WTC11 (cell line): ENCODE measurements at regions not wholly inside any gene's neighbourhood (a gene's known extent, or its start where the extent isn't known, plus 50 kb on each side); places are given as distances from the start of the nearest gene placed in this dataset.

Source experiments
- ATAC-seq: fragments of 200-7000 bp; cut with Tn5 transposase; 2 replicates; pipeline ENCODE4 v1.10.0; 2021; ENCODE audit warnings: mild to moderate bottlenecking, moderate library complexity
- CTCF ChIA-PET: fragments of 300-600 bp; sonication (Branson Sonifier 250); formaldehyde crosslinking; loops from one replicate; lab custom pipeline; 2021; ENCODE audit warnings: antibody characterized with exemption; lab: Charles Lee
- POLR2A ChIA-PET: fragments of 350-600 bp; sonication (Branson Sonifier 250); formaldehyde crosslinking; loops from one replicate; lab custom pipeline; 2021; ENCODE audit warnings: antibody characterized with exemption; lab: Charles Lee
- DNase-seq: peaks from one replicate; pipeline ENCODE4 v3.0.0; 2021; ENCODE audit warnings: low spot score
- H3K27ac Mint-ChIP-seq: 2 replicates; pipeline ENCODE4 v1.8.0; 2021; ENCODE audit warnings: mixed read lengths
- H3K27me3 Mint-ChIP-seq: 2 replicates; pipeline ENCODE4 v1.8.0; 2021; ENCODE audit warnings: low read depth, mild to moderate bottlenecking, moderate library complexity, mixed read lengths
- H3K36me3 Mint-ChIP-seq: 2 replicates; pipeline ENCODE4 v1.8.0; 2021; ENCODE audit warnings: mixed read lengths
- H3K4me1 Mint-ChIP-seq: 2 replicates; pipeline ENCODE4 v1.8.0; 2022; ENCODE audit warnings: mixed read lengths
- H3K4me3 Mint-ChIP-seq: 2 replicates; pipeline ENCODE4 v1.8.0; 2021; ENCODE audit warnings: mild to moderate bottlenecking, moderate library complexity, mixed read lengths
- H3K9me3 Mint-ChIP-seq: 2 replicates; pipeline ENCODE4 v1.8.0; 2021; ENCODE audit warnings: mixed read lengths
- ATF3 ChIP-seq: sonication (generic); formaldehyde crosslinking; conservative IDR thresholded peaks from 2 replicates; pipeline ENCODE4 v1.8.1; 2022; ENCODE audit warnings: mild to moderate bottlenecking, missing genetic modification reagents
- CDX4 ChIP-seq: fragments of 250-450 bp; sonication (Bioruptor Pico); IDR thresholded peaks from 2 replicates; pipeline ENCODE4 v1.9.0; 2021; ENCODE audit warnings: moderate library complexity, mild to moderate bottlenecking, inconsistent platforms, borderline replicate concordance
- CREM ChIP-seq: sonication (generic); formaldehyde crosslinking; IDR thresholded peaks from 2 replicates; pipeline ENCODE4 v1.8.1; 2022; ENCODE audit warnings: mild to moderate bottlenecking, missing genetic modification reagents, moderate library complexity
- CTCF ChIP-seq: fragments of 200-600 bp; IDR thresholded peaks from 2 replicates; pipeline ENCODE4 v1.8.0; 2022; ENCODE audit warnings: antibody characterized with exemption
- E2F4 ChIP-seq: sonication (generic); formaldehyde crosslinking; IDR thresholded peaks from 2 replicates; pipeline ENCODE4 v1.8.1; 2022; ENCODE audit warnings: low read depth, mild to moderate bottlenecking, moderate library complexity, missing genetic modification reagents, borderline replicate concordance
- E2F5 ChIP-seq: sonication (generic); formaldehyde crosslinking; IDR thresholded peaks from 2 replicates; pipeline ENCODE4 v1.8.1; 2022; ENCODE audit warnings: mild to moderate bottlenecking, moderate library complexity, missing genetic modification reagents
- ELF4 ChIP-seq: sonication (generic); formaldehyde crosslinking; IDR thresholded peaks from 2 replicates; pipeline ENCODE4 v1.8.1; 2022; ENCODE audit warnings: low read depth, mild to moderate bottlenecking, moderate library complexity, missing genetic modification reagents
- FOXJ3 ChIP-seq: sonication (generic); formaldehyde crosslinking; IDR thresholded peaks from 2 replicates; pipeline ENCODE4 v1.9.0; 2021; ENCODE audit warnings: missing genetic modification reagents, mild to moderate bottlenecking, borderline replicate concordance
- HMGXB4 ChIP-seq: sonication (generic); formaldehyde crosslinking; IDR thresholded peaks from 2 replicates; pipeline ENCODE4 v1.8.1; 2023; ENCODE audit warnings: mild to moderate bottlenecking, moderate library complexity, missing genetic modification reagents
- IRF2 ChIP-seq: sonication (generic); formaldehyde crosslinking; IDR thresholded peaks from 2 replicates; pipeline ENCODE4 v1.8.0; 2022; ENCODE audit warnings: low read depth, missing genetic modification reagents, borderline replicate concordance
- MYBL2 ChIP-seq: sonication (generic); formaldehyde crosslinking; IDR thresholded peaks from 2 replicates; pipeline ENCODE4 v1.8.1; 2023; ENCODE audit warnings: mild to moderate bottlenecking, moderate library complexity, missing genetic modification reagents
- NFATC4 ChIP-seq: fragments of 250-450 bp; sonication (Bioruptor Pico); IDR thresholded peaks from 2 replicates; pipeline ENCODE4 v1.9.0; 2021; ENCODE audit warnings: mild to moderate bottlenecking
- NR1H2 ChIP-seq: sonication (generic); formaldehyde crosslinking; IDR thresholded peaks from 2 replicates; pipeline ENCODE4 v1.9.0; 2021; ENCODE audit warnings: mild to moderate bottlenecking, moderate library complexity, missing genetic modification reagents
- NR2C2 ChIP-seq: sonication (generic); formaldehyde crosslinking; IDR thresholded peaks from 2 replicates; pipeline ENCODE4 v1.8.0; 2022; ENCODE audit warnings: mild to moderate bottlenecking, missing genetic modification reagents
- PRDM15 ChIP-seq: sonication (generic); formaldehyde crosslinking; IDR thresholded peaks from 2 replicates; pipeline ENCODE4 v1.8.0; 2022; ENCODE audit warnings: missing genetic modification reagents
- RORB ChIP-seq: fragments of 250-450 bp; sonication (Bioruptor Pico); IDR thresholded peaks from 2 replicates; pipeline ENCODE4 v1.9.0; 2021; ENCODE audit warnings: mild to moderate bottlenecking
- SMAD3 ChIP-seq: sonication (generic); formaldehyde crosslinking; IDR thresholded peaks from 2 replicates; pipeline ENCODE4 v1.8.0; 2022; ENCODE audit warnings: missing genetic modification reagents, mild to moderate bottlenecking, borderline replicate concordance
- TCF7 ChIP-seq: sonication (generic); formaldehyde crosslinking; IDR thresholded peaks from 2 replicates; pipeline ENCODE4 v1.8.0; 2022; ENCODE audit warnings: mild to moderate bottlenecking, low read depth, missing genetic modification reagents, moderate library complexity
- TP53 ChIP-seq: sonication (generic); formaldehyde crosslinking; IDR thresholded peaks from 2 replicates; pipeline ENCODE4 v1.8.1; 2023; ENCODE audit warnings: mild to moderate bottlenecking, missing genetic modification reagents
- ZBTB43 ChIP-seq: sonication (generic); formaldehyde crosslinking; IDR thresholded peaks from 2 replicates; pipeline ENCODE4 v1.8.1; 2023; ENCODE audit warnings: mild to moderate bottlenecking, missing genetic modification reagents
- ZNF121 ChIP-seq: sonication (generic); formaldehyde crosslinking; IDR thresholded peaks from 2 replicates; pipeline ENCODE4 v1.8.0; 2023; ENCODE audit warnings: missing genetic modification reagents
- ZNF219 ChIP-seq: sonication (generic); formaldehyde crosslinking; IDR thresholded peaks from 2 replicates; pipeline ENCODE4 v1.8.0; 2023; ENCODE audit warnings: missing genetic modification reagents, mild to moderate bottlenecking, borderline replicate concordance
- ZNF396 ChIP-seq: fragments of 250-450 bp; sonication (Bioruptor Pico); IDR thresholded peaks from 2 replicates; pipeline ENCODE4 v1.8.0; 2021; ENCODE audit warnings: mild to moderate bottlenecking, moderate library complexity, borderline replicate concordance
- ZNF423 ChIP-seq: fragments of 250-450 bp; sonication (Bioruptor Pico); IDR thresholded peaks from 2 replicates; pipeline ENCODE4 v2.1.2; 2022; ENCODE audit warnings: mild to moderate bottlenecking, moderate library complexity

- no peak for TF ChIP-seq CTCF
- no peak for TF ChIP-seq HMGXB4
- TF ChIP-seq ELF4 (CRISPR knock-in tag): no peak
- no peak for TF ChIP-seq IRF2 (CRISPR knock-in tag)
- no peak for TF ChIP-seq PRDM15 (CRISPR knock-in tag)
- TF ChIP-seq MYBL2 (CRISPR knock-in tag): no peak
- no peak for TF ChIP-seq TP53 (CRISPR knock-in tag)
- TF ChIP-seq E2F5 (CRISPR knock-in tag): no peak
- TF ChIP-seq NR2C2 (CRISPR knock-in tag): no peak
- no peak for TF ChIP-seq ZNF396 (CRISPR knock-in tag)
- no peak for TF ChIP-seq ZNF219
- no peak for TF ChIP-seq ZNF121 (CRISPR knock-in tag)
- no peak for TF ChIP-seq CREM
- TF ChIP-seq, all 79 proteins: peak for 0
Measured at GRCh38 chr4:166277401-166277800, 404.4 kb downstream of the TLL1 start (continued).

GRCh38 chr4:166277853-166278252, 404.8 kb downstream of the TLL1 start:
- CTCF ChIA-PET: no interaction called here
- no peak for TF ChIP-seq FOXJ3 (CRISPR knock-in tag)
- no peak for TF ChIP-seq TCF7 (CRISPR knock-in tag)
- no peak for TF ChIP-seq IRF2 (CRISPR knock-in tag)
- TF ChIP-seq, all 79 proteins: peak for 0
- Mint-ChIP-seq H3K27ac (no peak overlapping the region), H3K27me3 (no peaks in the 10 kb centered on the region), H3K4me1 (no peaks in the 10 kb centered on the region), H3K9me3 (no peaks in the 10 kb centered on the region), H3K36me3 (no peaks in the 10 kb centered on the region), H3K4me3 (no peak overlapping the region)
- ATAC-seq (no peak), DNase-seq (no peak)
- POLR2A ChIA-PET: no interaction called here

- H3K4me3 Mint-ChIP-seq: no peak overlapping the region
- H3K4me1 Mint-ChIP-seq: no peaks in the 10 kb centered on the region
- CTCF ChIA-PET: no interaction called here
- ATAC-seq (no peak), DNase-seq (no peak)
- H3K27me3 Mint-ChIP-seq: no peaks in the 10 kb centered on the region
- no peak overlapping the region for H3K27ac Mint-ChIP-seq
- H3K9me3 Mint-ChIP-seq: no peaks in the 10 kb centered on the region
- H3K36me3 Mint-ChIP-seq: no peaks in the 10 kb centered on the region
- POLR2A ChIA-PET: no interaction called here
- no peak for TF ChIP-seq NR1H2 (CRISPR knock-in tag)
- TF ChIP-seq RORB: no peak
- no peak for TF ChIP-seq TCF7 (CRISPR knock-in tag)
- TF ChIP-seq ZBTB43: no peak
- TF ChIP-seq ATF3 (CRISPR knock-in tag): no peak
- no peak for TF ChIP-seq CDX4 (CRISPR knock-in tag)
- TF ChIP-seq NFATC4 (CRISPR knock-in tag): no peak
- TF ChIP-seq SMAD3 (CRISPR knock-in tag): no peak
- no peak for TF ChIP-seq ZNF423 (CRISPR knock-in tag)
- TF ChIP-seq ZNF121 (CRISPR knock-in tag): no peak
- no peak for TF ChIP-seq E2F4 (CRISPR knock-in tag)
Measured at GRCh38 chr4:166279261-166279660, 406.2 kb downstream of the TLL1 start.
